ENCODE measurements at regions not wholly inside any gene's neighbourhood (a gene's known extent, or its start where the extent isn't known, plus 50 kb on each side); places are given as distances from the start of the nearest gene placed in this dataset.

GRCh38 chr5:67960939-67961338 is 254.6 kb upstream of the PIK3R1 start:
- TF ChIP-seq EP300 (IDR thresholded peaks at IDR 0.05): no peak
- TF ChIP-seq, protein P1, sequence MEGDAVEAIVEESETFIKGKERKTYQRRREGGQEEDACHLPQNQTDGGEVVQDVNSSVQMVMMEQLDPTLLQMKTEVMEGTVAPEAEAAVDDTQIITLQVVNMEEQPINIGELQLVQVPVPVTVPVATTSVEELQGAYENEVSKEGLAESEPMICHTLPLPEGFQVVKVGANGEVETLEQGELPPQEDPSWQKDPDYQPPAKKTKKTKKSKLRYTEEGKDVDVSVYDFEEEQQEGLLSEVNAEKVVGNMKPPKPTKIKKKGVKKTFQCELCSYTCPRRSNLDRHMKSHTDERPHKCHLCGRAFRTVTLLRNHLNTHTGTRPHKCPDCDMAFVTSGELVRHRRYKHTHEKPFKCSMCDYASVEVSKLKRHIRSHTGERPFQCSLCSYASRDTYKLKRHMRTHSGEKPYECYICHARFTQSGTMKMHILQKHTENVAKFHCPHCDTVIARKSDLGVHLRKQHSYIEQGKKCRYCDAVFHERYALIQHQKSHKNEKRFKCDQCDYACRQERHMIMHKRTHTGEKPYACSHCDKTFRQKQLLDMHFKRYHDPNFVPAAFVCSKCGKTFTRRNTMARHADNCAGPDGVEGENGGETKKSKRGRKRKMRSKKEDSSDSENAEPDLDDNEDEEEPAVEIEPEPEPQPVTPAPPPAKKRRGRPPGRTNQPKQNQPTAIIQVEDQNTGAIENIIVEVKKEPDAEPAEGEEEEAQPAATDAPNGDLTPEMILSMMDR (IDR thresholded peaks at IDR 0.05): no peak
- no peak for TF ChIP-seq POLR2AphosphoS5 (IDR thresholded peaks at IDR 0.05)

Measured in stomach (tissue), 4 donors.